ENCODE measurements at regions not wholly inside any gene's neighbourhood (a gene's known extent, or its start where the extent isn't known, plus 50 kb on each side); places are given as distances from the start of the nearest gene placed in this dataset.

- TF ChIP-seq BCL6B (tag by site-specific recombination; IDR thresholded peaks at IDR 0.05) (no peak), ZNF214 (tag by site-specific recombination; IDR thresholded peaks at IDR 0.05; ENCODE audit: borderline replicate concordance) (no peak), ZNF138 (tag by site-specific recombination; IDR thresholded peaks at IDR 0.05; ENCODE audit: borderline replicate concordance) (no peak), ZNF701 (tag by site-specific recombination; IDR thresholded peaks at IDR 0.05) (no peak), ZNF10 (tag by site-specific recombination; IDR thresholded peaks at IDR 0.05) (no peak)
Measured at GRCh38 chr6:105452924-105453756, 50.3 kb upstream of the PREP start (continued).
